ENCODE measurements at regions not wholly inside any gene's neighbourhood (a gene's known extent, or its start where the extent isn't known, plus 50 kb on each side); places are given as distances from the start of the nearest gene placed in this dataset.

GRCh38 chr6:91114123-91114708 is 527.3 kb upstream of the MAP3K7 start:
- no peak overlapping the region for H3K4me3 ChIP-seq (ENCODE audit: insufficient read depth, low read depth, low read length)
- H3K4me1 ChIP-seq (ENCODE audit: control insufficient read depth, insufficient read depth, low read length), result no peaks in the 10 kb centered on the region
- H3K9me3 ChIP-seq (ENCODE audit: control insufficient read depth, low read length), result no peaks in the 10 kb centered on the region
- H3K36me3 ChIP-seq (ENCODE audit: control insufficient read depth, insufficient read depth, low read length), result no peaks in the 10 kb centered on the region
- H3K27ac ChIP-seq (ENCODE audit: insufficient read depth, low read depth, low read length, poor library complexity, severe bottlenecking), result no peak overlapping the region
- WGBS, 2 experiments, result 90 to 92% methylated on average over 2 of the region's 2 CpGs
- H3K27me3 ChIP-seq (ENCODE audit: control insufficient read depth, insufficient read depth, low read length, poor library complexity, severe bottlenecking), result no peaks in the 10 kb centered on the region

- Histone ChIP-seq H3K4me3 (ENCODE audit: insufficient read depth, low read depth, low read length) (no peak overlapping the region), H3K36me3 (ENCODE audit: control insufficient read depth, insufficient read depth, low read length) (no peaks in the 10 kb centered on the region), H3K27ac (ENCODE audit: insufficient read depth, low read depth, low read length, poor library complexity, severe bottlenecking) (no peak overlapping the region), H3K4me1 (ENCODE audit: control insufficient read depth, insufficient read depth, low read length) (no peaks in the 10 kb centered on the region), H3K9me3 (ENCODE audit: control insufficient read depth, low read length) (no peaks in the 10 kb centered on the region), H3K27me3 (ENCODE audit: control insufficient read depth, insufficient read depth, low read length, poor library complexity, severe bottlenecking) (no peaks in the 10 kb centered on the region)
- 93 to 100% methylated on average over 2 of the region's 2 CpGs for WGBS, 2 experiments
Observed at GRCh38 chr6:91106083-91106482, 519.2 kb upstream of the MAP3K7 start.

GRCh38 chr6:91105532-91105931 is 518.7 kb upstream of the MAP3K7 start:
- Histone ChIP-seq H3K4me1 (ENCODE audit: control insufficient read depth, insufficient read depth, low read length) (no peaks in the 10 kb centered on the region), H3K36me3 (ENCODE audit: control insufficient read depth, insufficient read depth, low read length) (no peaks in the 10 kb centered on the region), H3K27ac (ENCODE audit: insufficient read depth, low read depth, low read length, poor library complexity, severe bottlenecking) (no peak overlapping the region), H3K4me3 (ENCODE audit: insufficient read depth, low read depth, low read length) (no peak overlapping the region), H3K27me3 (ENCODE audit: control insufficient read depth, insufficient read depth, low read length, poor library complexity, severe bottlenecking) (no peaks in the 10 kb centered on the region), H3K9me3 (ENCODE audit: control insufficient read depth, low read length) (no peaks in the 10 kb centered on the region)

GRCh38 chr6:91099479-91099878 is 512.6 kb upstream of the MAP3K7 start:
- WGBS, 2 experiments, result 85 to 92% methylated on average over 1 of the region's 1 CpG
- no peak overlapping the region for H3K4me3 ChIP-seq (ENCODE audit: insufficient read depth, low read depth, low read length)
- no peaks in the 10 kb centered on the region for H3K4me1 ChIP-seq (ENCODE audit: control insufficient read depth, insufficient read depth, low read length)
- H3K27ac ChIP-seq (ENCODE audit: insufficient read depth, low read depth, low read length, poor library complexity, severe bottlenecking), result no peak overlapping the region
- no peaks in the 10 kb centered on the region for H3K27me3 ChIP-seq (ENCODE audit: control insufficient read depth, insufficient read depth, low read length, poor library complexity, severe bottlenecking)
- H3K9me3 ChIP-seq (ENCODE audit: control insufficient read depth, low read length), result no peaks in the 10 kb centered on the region
- H3K36me3 ChIP-seq (ENCODE audit: control insufficient read depth, insufficient read depth, low read length), result no peaks in the 10 kb centered on the region

- WGBS, 2 experiments, result 92 to 96% methylated on average over 5 of the region's 5 CpGs
- H3K27ac ChIP-seq (ENCODE audit: insufficient read depth, low read depth, low read length, poor library complexity, severe bottlenecking), result no peak overlapping the region
Observed at GRCh38 chr6:91098006-91098405, 511.1 kb upstream of the MAP3K7 start.

GRCh38 chr6:91097364-91097763 is 510.5 kb upstream of the MAP3K7 start:
- H3K27ac ChIP-seq (ENCODE audit: insufficient read depth, low read depth, low read length, poor library complexity, severe bottlenecking), result no peak overlapping the region
- no peaks in the 10 kb centered on the region for H3K9me3 ChIP-seq (ENCODE audit: control insufficient read depth, low read length)
- 91 to 93% methylated on average over 5 of the region's 5 CpGs for WGBS, 2 experiments
- H3K4me1 ChIP-seq (ENCODE audit: control insufficient read depth, insufficient read depth, low read length), result no peaks in the 10 kb centered on the region
- H3K36me3 ChIP-seq (ENCODE audit: control insufficient read depth, insufficient read depth, low read length), result no peaks in the 10 kb centered on the region
- no peaks in the 10 kb centered on the region for H3K27me3 ChIP-seq (ENCODE audit: control insufficient read depth, insufficient read depth, low read length, poor library complexity, severe bottlenecking)
- no peak overlapping the region for H3K4me3 ChIP-seq (ENCODE audit: insufficient read depth, low read depth, low read length)

More at GRCh38 chr6:91098006-91098405, 511.1 kb upstream of the MAP3K7 start:
- Histone ChIP-seq H3K9me3 (ENCODE audit: control insufficient read depth, low read length) (no peaks in the 10 kb centered on the region), H3K27me3 (ENCODE audit: control insufficient read depth, insufficient read depth, low read length, poor library complexity, severe bottlenecking) (no peaks in the 10 kb centered on the region), H3K36me3 (ENCODE audit: control insufficient read depth, insufficient read depth, low read length) (no peaks in the 10 kb centered on the region), H3K4me1 (ENCODE audit: control insufficient read depth, insufficient read depth, low read length) (no peaks in the 10 kb centered on the region), H3K4me3 (ENCODE audit: insufficient read depth, low read depth, low read length) (no peak overlapping the region)

GRCh38 chr6:91094806-91095475 is 508.1 kb upstream of the MAP3K7 start:
- H3K36me3 ChIP-seq (ENCODE audit: control insufficient read depth, insufficient read depth, low read length), result no peaks in the 10 kb centered on the region
- H3K4me3 ChIP-seq (ENCODE audit: insufficient read depth, low read depth, low read length), result no peak overlapping the region
- H3K4me1 ChIP-seq (ENCODE audit: control insufficient read depth, insufficient read depth, low read length), result no peaks in the 10 kb centered on the region
- H3K27ac ChIP-seq (ENCODE audit: insufficient read depth, low read depth, low read length, poor library complexity, severe bottlenecking), result no peak overlapping the region
- H3K27me3 ChIP-seq (ENCODE audit: control insufficient read depth, insufficient read depth, low read length, poor library complexity, severe bottlenecking), result no peaks in the 10 kb centered on the region
- no peaks in the 10 kb centered on the region for H3K9me3 ChIP-seq (ENCODE audit: control insufficient read depth, low read length)

- H3K4me1 ChIP-seq (ENCODE audit: control insufficient read depth, insufficient read depth, low read length), result no peaks in the 10 kb centered on the region
- no peaks in the 10 kb centered on the region for H3K27me3 ChIP-seq (ENCODE audit: control insufficient read depth, insufficient read depth, low read length, poor library complexity, severe bottlenecking)
- no peaks in the 10 kb centered on the region for H3K9me3 ChIP-seq (ENCODE audit: control insufficient read depth, low read length)
- no peak overlapping the region for H3K27ac ChIP-seq (ENCODE audit: insufficient read depth, low read depth, low read length, poor library complexity, severe bottlenecking)
- no peak overlapping the region for H3K4me3 ChIP-seq (ENCODE audit: insufficient read depth, low read depth, low read length)
- H3K36me3 ChIP-seq (ENCODE audit: control insufficient read depth, insufficient read depth, low read length), result no peaks in the 10 kb centered on the region
Observed at GRCh38 chr6:91094341-91094740, 507.5 kb upstream of the MAP3K7 start.

GRCh38 chr6:91088976-91089375 is 502.1 kb upstream of the MAP3K7 start:
- Histone ChIP-seq H3K4me3 (ENCODE audit: insufficient read depth, low read depth, low read length) (no peak overlapping the region), H3K9me3 (ENCODE audit: control insufficient read depth, low read length) (no peaks in the 10 kb centered on the region), H3K27ac (ENCODE audit: insufficient read depth, low read depth, low read length, poor library complexity, severe bottlenecking) (no peak overlapping the region), H3K36me3 (ENCODE audit: control insufficient read depth, insufficient read depth, low read length) (no peaks in the 10 kb centered on the region), H3K27me3 (ENCODE audit: control insufficient read depth, insufficient read depth, low read length, poor library complexity, severe bottlenecking) (no peaks in the 10 kb centered on the region), H3K4me1 (ENCODE audit: control insufficient read depth, insufficient read depth, low read length) (peaks cover 4% of the 10 kb centered on the region)
- WGBS, 2 experiments, result 95 to 100% methylated on average over 1 to 2 of the region's 2 CpGs

- Histone ChIP-seq H3K4me1 (ENCODE audit: control insufficient read depth, insufficient read depth, low read length) (peaks cover 6% of the 10 kb centered on the region), H3K27me3 (ENCODE audit: control insufficient read depth, insufficient read depth, low read length, poor library complexity, severe bottlenecking) (no peaks in the 10 kb centered on the region), H3K9me3 (ENCODE audit: control insufficient read depth, low read length) (no peaks in the 10 kb centered on the region), H3K4me3 (ENCODE audit: insufficient read depth, low read depth, low read length) (no peak overlapping the region), H3K36me3 (ENCODE audit: control insufficient read depth, insufficient read depth, low read length) (no peaks in the 10 kb centered on the region), H3K27ac (ENCODE audit: insufficient read depth, low read depth, low read length, poor library complexity, severe bottlenecking) (no peak overlapping the region)
- WGBS, 2 experiments, result 87 to 95% methylated on average over 1 of the region's 1 CpG
Observed at GRCh38 chr6:91088515-91088914, 501.6 kb upstream of the MAP3K7 start.

Measured in ectodermal cell (in vitro differentiated cells).